Astrocyte (in vitro differentiated cells and primary cell): ENCODE measurements at regions not wholly inside any gene's neighbourhood (a gene's known extent, or its start where the extent isn't known, plus 50 kb on each side); places are given as distances from the start of the nearest gene placed in this dataset.

Experiments
- DNase-seq: peaks from one replicate; pipeline ENCODE4 v3.0.0-alpha.2; 2010; ENCODE audit warnings: low read depth
- FAIRE-seq: peaks from 2 replicates; lab custom pipeline; 2011; peaks lifted over from hg19 to GRCh38; lab: Jason Lieb, UNC
- H2AFZ ChIP-seq: 2 replicates; pipeline ENCODE4 v1.6.0; 2012; ENCODE audit warnings: low read depth, low read length, inconsistent platforms
- H3K27ac ChIP-seq: 2 replicates; pipeline ENCODE4 v1.5.1; 2011; ENCODE audit warnings: low read depth, low read length, inconsistent platforms
- H3K27me3 ChIP-seq: 2 replicates; pipeline ENCODE4 v1.6.0; 2011; ENCODE audit warnings: low read length, inconsistent platforms; ENCODE audit not compliant: insufficient read depth
- H3K36me3 ChIP-seq: 2 replicates; pipeline ENCODE4 v1.5.1; 2011; ENCODE audit warnings: low read length, inconsistent platforms; ENCODE audit not compliant: insufficient read depth
- H3K4me1 ChIP-seq: 2 replicates; pipeline ENCODE4 v1.5.1; 2011; ENCODE audit warnings: low read length, inconsistent platforms; ENCODE audit not compliant: insufficient read depth
- H3K4me2 ChIP-seq: 2 replicates; pipeline ENCODE4 v1.6.0; 2012; ENCODE audit warnings: low read length, inconsistent platforms
- H3K4me3 ChIP-seq: 2 replicates; pipeline ENCODE4 v1.5.1; 2011; ENCODE audit warnings: low read depth, mild to moderate bottlenecking, low read length, inconsistent platforms; ENCODE audit not compliant: insufficient read depth
- H3K79me2 ChIP-seq: 2 replicates; pipeline ENCODE4 v1.6.0; 2012; ENCODE audit warnings: mild to moderate bottlenecking, low read length, inconsistent platforms; ENCODE audit not compliant: insufficient read depth
- H3K9ac ChIP-seq: 2 replicates; pipeline ENCODE4 v1.6.0; 2012; ENCODE audit warnings: mild to moderate bottlenecking, low read length, inconsistent platforms
- H3K9me3 ChIP-seq: 2 replicates; pipeline ENCODE4 v1.5.1; 2012; ENCODE audit warnings: low read depth, mild to moderate bottlenecking, low read length, inconsistent platforms; ENCODE audit not compliant: insufficient read depth
- H4K20me1 ChIP-seq: 2 replicates; pipeline ENCODE4 v1.6.0; 2012; ENCODE audit warnings: low read length, inconsistent platforms; ENCODE audit not compliant: insufficient read depth
- H3K27ac Mint-ChIP-seq: one replicate; pipeline ENCODE4 v1.8.0; 2021; ENCODE audit warnings: mild to moderate bottlenecking, mixed read lengths; ENCODE audit not compliant: unreplicated experiment
- H3K27me3 Mint-ChIP-seq: one replicate; pipeline ENCODE4 v1.8.0; 2021; ENCODE audit warnings: low read depth, mixed read lengths; ENCODE audit not compliant: unreplicated experiment
- H3K36me3 Mint-ChIP-seq: one replicate; pipeline ENCODE4 v1.8.0; 2021; ENCODE audit warnings: low read depth, mixed read lengths; ENCODE audit not compliant: unreplicated experiment
- H3K4me1 Mint-ChIP-seq: one replicate; pipeline ENCODE4 v1.8.0; 2021; ENCODE audit warnings: low read depth, mixed read lengths; ENCODE audit not compliant: unreplicated experiment
- H3K4me3 Mint-ChIP-seq: one replicate; pipeline ENCODE4 v1.8.0; 2021; ENCODE audit warnings: mild to moderate bottlenecking, moderate library complexity, mixed read lengths; ENCODE audit not compliant: unreplicated experiment
- H3K9me3 Mint-ChIP-seq: one replicate; pipeline ENCODE4 v1.8.0; 2021; ENCODE audit warnings: mild to moderate bottlenecking, mixed read lengths; ENCODE audit not compliant: unreplicated experiment
- CTCF ChIP-seq: IDR thresholded peaks from 2 replicates; pipeline ENCODE4 v1.5.1; 2011; ENCODE audit warnings: low read depth, mild to moderate bottlenecking, inconsistent platforms, low read length, moderate library complexity; ENCODE audit not compliant: insufficient read depth
- EZH2 ChIP-seq: IDR thresholded peaks from 2 replicates; pipeline ENCODE4 v1.6.1; 2012; ENCODE audit warnings: mild to moderate bottlenecking, low read length, inconsistent platforms; ENCODE audit not compliant: insufficient read depth

GRCh38 chr15:70293591-70294470 lies 196.1 kb upstream of the TLE3 start:
- Histone ChIP-seq H3K9me3 (no peaks in the 10 kb centered on the region), H3K4me3 (no peak overlapping the region), H2AFZ (no peak overlapping the region), H4K20me1 (no peaks in the 10 kb centered on the region), H3K79me2 (no peaks in the 10 kb centered on the region), H3K27me3 (peaks cover 2% of the 10 kb centered on the region), H3K9ac (no peak overlapping the region), H3K27ac (no peak overlapping the region), H3K36me3 (no peaks in the 10 kb centered on the region), H3K4me1 (peaks cover 6% of the 10 kb centered on the region), H3K4me2 (no peak overlapping the region)
- Mint-ChIP-seq H3K36me3 (no peaks in the 10 kb centered on the region), H3K4me1 (peaks cover 7% of the 10 kb centered on the region), H3K27me3 (peaks cover 69% of the 10 kb centered on the region), H3K27ac (no peak overlapping the region), H3K9me3 (no peaks in the 10 kb centered on the region), H3K4me3 (no peak overlapping the region)
- TF ChIP-seq EZH2 = no peak
- TF ChIP-seq CTCF = no peak
- DNase-seq (no peak), FAIRE-seq (no peak)

DNA sequence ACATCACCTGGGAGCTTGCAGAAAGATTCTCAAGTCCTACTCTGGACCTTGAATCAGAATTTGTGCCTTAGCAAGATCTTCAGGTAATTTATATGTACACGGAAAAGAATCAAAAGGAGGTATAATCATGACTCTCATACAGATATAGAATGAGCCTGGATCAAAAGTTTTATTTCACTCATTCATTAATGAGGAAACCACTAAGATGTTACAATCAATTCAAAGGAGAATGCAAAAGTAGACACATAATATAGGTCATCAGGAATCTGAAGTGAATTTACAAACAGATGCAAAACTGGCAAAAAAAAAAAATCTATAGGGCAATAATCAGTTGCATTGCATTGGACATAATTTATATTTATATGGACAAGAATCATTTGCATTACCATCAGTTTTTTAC lies 195.4 kb upstream of the TLE3 start:
- Histone ChIP-seq H3K27ac (no peak overlapping the region), H2AFZ (no peak overlapping the region), H3K9me3 (no peaks in the 10 kb centered on the region), H3K4me2 (no peak overlapping the region), H4K20me1 (no peaks in the 10 kb centered on the region), H3K27me3 (peaks cover 2% of the 10 kb centered on the region), H3K4me1 (peaks cover 6% of the 10 kb centered on the region), H3K79me2 (no peaks in the 10 kb centered on the region), H3K36me3 (no peaks in the 10 kb centered on the region), H3K4me3 (no peak overlapping the region), H3K9ac (no peak overlapping the region)
- FAIRE-seq = no peak
- Mint-ChIP-seq H3K9me3 (no peaks in the 10 kb centered on the region), H3K4me1 (peaks cover 7% of the 10 kb centered on the region), H3K27me3 (peaks cover 68% of the 10 kb centered on the region), H3K36me3 (no peaks in the 10 kb centered on the region), H3K4me3 (no peak overlapping the region), H3K27ac (no peak overlapping the region)
- TF ChIP-seq EZH2 = no peak
- TF ChIP-seq CTCF = no peak
- no peak for DNase-seq
